WTC11 (cell line): ENCODE measurements at regions not wholly inside any gene's neighbourhood (a gene's known extent, or its start where the extent isn't known, plus 50 kb on each side); places are given as distances from the start of the nearest gene placed in this dataset.

ENCODE experiments used
- CTCF ChIP-seq: fragments of 200-600 bp; IDR thresholded peaks from 2 replicates; pipeline ENCODE4 v1.8.0; 2022; ENCODE audit warnings: antibody characterized with exemption
- JUN ChIP-seq: sonication (generic); formaldehyde crosslinking; IDR thresholded peaks from 2 replicates; pipeline ENCODE4 v1.8.0; 2023; ENCODE audit warnings: mild to moderate bottlenecking, missing genetic modification reagents

- no peak for TF ChIP-seq JUN (CRISPR knock-in tag)
- TF ChIP-seq CTCF = no peak
These were observed 64.8 kb upstream of the LMCD1 start for GRCh38 chr3:8436661-8437287.
